Type B pancreatic cell (in vitro differentiated cells): ENCODE measurements at regions not wholly inside any gene's neighbourhood (a gene's known extent, or its start where the extent isn't known, plus 50 kb on each side); places are given as distances from the start of the nearest gene placed in this dataset.

Experiments
- DNase-seq: peaks from one replicate; pipeline ENCODE4 v3.0.0; 2021; ENCODE audit warnings: mixed read lengths; ENCODE audit not compliant: unreplicated experiment; ENCODE audit errors: extremely low spot score
- H3K27ac Mint-ChIP-seq: 2 replicates; pipeline ENCODE4 v1.8.0; 2021; ENCODE audit warnings: mild to moderate bottlenecking, mixed read lengths
- H3K27me3 Mint-ChIP-seq: 2 replicates; pipeline ENCODE4 v1.8.0; 2021; ENCODE audit warnings: mixed read lengths
- H3K36me3 Mint-ChIP-seq: 2 replicates; pipeline ENCODE4 v1.8.0; 2021; ENCODE audit warnings: mixed read lengths
- H3K4me1 Mint-ChIP-seq: one replicate; pipeline ENCODE4 v1.8.0; 2021; ENCODE audit warnings: mixed read lengths; ENCODE audit not compliant: unreplicated experiment
- H3K4me3 Mint-ChIP-seq: 2 replicates; pipeline ENCODE4 v1.8.0; 2021; ENCODE audit warnings: mild to moderate bottlenecking, mixed read lengths
- H3K9me3 Mint-ChIP-seq: 2 replicates; pipeline ENCODE4 v1.8.0; 2021; ENCODE audit warnings: mixed read lengths
- TF ChIP-seq, protein P1 (sequence below): fragments of 200-600 bp; sonication (generic); conservative IDR thresholded peaks from 2 replicates; pipeline ENCODE4 v1.5.0; 2021; ENCODE audit warnings: antibody characterized with exemption, mild to moderate bottlenecking

DNA sequence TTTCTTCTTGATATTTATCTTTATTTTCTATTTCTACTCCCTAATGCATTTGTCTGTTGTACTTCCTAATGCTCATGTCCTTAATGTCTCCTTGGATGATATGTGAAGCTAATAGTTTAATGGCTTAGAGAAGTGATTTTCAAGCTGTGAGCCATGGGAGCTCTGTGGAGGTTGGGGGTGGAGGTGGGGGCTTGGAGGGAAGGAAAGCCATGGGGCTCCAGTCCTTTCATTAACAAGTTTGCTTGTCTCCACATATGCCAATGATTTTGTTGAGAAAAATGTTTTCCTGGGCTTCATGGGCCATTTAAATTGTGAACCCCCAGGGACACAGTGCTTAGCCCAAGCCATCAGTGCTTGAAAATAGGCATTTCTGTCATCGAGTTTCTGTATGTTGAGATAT, 264.1 kb downstream of the SCG2 start:
- Mint-ChIP-seq H3K4me3 (no peak overlapping the region), H3K27ac (no peak overlapping the region), H3K36me3 (no peaks in the 10 kb centered on the region), H3K27me3 (peaks cover 18% of the 10 kb centered on the region), H3K4me1 (no peaks in the 10 kb centered on the region), H3K9me3 (peaks cover 12% of the 10 kb centered on the region)
- TF ChIP-seq, protein P1, sequence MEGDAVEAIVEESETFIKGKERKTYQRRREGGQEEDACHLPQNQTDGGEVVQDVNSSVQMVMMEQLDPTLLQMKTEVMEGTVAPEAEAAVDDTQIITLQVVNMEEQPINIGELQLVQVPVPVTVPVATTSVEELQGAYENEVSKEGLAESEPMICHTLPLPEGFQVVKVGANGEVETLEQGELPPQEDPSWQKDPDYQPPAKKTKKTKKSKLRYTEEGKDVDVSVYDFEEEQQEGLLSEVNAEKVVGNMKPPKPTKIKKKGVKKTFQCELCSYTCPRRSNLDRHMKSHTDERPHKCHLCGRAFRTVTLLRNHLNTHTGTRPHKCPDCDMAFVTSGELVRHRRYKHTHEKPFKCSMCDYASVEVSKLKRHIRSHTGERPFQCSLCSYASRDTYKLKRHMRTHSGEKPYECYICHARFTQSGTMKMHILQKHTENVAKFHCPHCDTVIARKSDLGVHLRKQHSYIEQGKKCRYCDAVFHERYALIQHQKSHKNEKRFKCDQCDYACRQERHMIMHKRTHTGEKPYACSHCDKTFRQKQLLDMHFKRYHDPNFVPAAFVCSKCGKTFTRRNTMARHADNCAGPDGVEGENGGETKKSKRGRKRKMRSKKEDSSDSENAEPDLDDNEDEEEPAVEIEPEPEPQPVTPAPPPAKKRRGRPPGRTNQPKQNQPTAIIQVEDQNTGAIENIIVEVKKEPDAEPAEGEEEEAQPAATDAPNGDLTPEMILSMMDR = no peak
- DNase-seq = no peak

DNA sequence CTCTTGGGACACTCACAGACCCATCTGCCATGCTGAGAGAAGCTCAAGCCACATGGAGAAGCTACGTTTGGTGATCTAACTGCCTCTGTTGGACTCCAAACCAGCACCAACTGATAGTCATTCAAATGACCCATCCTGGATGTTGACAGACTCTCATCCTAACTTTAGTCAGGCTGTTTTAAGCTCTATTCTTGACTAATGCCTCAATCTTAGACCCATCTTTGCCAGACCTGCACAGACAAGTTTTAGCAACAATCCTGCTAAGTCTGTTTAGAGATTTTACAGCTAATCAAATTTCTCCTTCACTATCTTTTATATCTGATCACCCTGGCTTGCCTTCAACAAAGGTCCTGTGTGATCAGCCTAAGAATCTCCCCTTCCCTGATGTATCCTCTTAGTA, 245.1 kb downstream of the SCG2 start:
- no peak for DNase-seq
- Mint-ChIP-seq H3K27ac (no peak overlapping the region), H3K9me3 (no peaks in the 10 kb centered on the region), H3K4me1 (no peaks in the 10 kb centered on the region), H3K27me3 (peaks cover 4% of the 10 kb centered on the region), H3K36me3 (no peaks in the 10 kb centered on the region), H3K4me3 (no peak overlapping the region)
- TF ChIP-seq, protein P1 = no peak

DNA sequence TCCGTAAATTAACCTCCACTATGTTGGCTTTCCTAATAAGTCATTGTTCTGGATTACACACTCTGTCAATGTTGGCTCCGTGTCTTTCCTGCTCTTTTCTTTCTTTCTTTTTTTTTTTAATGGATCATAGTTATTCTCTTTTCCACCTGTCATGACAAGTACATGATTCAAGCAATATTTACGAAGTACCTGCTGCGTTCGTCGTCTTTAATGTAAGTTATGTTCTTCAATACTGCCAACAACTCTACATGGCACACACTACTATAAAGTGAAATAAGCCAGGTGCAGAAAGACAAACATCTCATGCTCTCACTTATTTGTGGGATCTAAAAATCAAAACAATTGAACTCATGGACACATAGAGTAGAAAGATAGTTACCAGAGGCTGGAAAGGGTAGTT, 239.1 kb downstream of the SCG2 start:
- Mint-ChIP-seq H3K9me3 (no peaks in the 10 kb centered on the region), H3K4me1 (no peaks in the 10 kb centered on the region), H3K27ac (no peak overlapping the region), H3K36me3 (no peaks in the 10 kb centered on the region), H3K4me3 (no peak overlapping the region), H3K27me3 (peaks cover 18% of the 10 kb centered on the region)
- TF ChIP-seq, protein P1 = no peak
- no peak for DNase-seq

DNA sequence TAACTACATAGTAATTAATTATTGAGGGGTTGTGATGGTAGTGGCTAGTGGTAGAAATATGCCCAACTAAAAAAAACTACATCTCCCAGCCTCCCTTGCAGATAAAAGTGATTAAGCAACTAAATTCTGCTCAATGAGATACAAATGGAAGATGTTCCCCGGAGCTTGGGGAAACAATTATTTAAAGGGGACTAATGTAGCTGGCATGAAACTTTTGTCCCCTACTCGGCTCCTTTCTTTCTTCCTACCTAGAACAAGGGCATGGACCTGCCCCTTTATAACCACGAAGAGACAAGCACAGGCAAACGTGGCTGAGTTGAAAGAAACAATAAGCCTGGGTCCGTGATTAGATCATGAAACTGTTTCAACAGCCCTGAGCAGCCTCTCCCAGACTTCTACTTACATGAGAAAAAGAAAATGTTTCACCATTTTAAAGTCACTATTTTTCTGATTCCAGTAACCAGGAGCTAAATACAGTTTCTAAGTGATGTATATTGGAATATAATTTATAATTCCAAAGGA, 236.9 kb downstream of the SCG2 start:
- Mint-ChIP-seq H3K36me3 (no peaks in the 10 kb centered on the region), H3K4me1 (no peaks in the 10 kb centered on the region), H3K27me3 (peaks cover 18% of the 10 kb centered on the region), H3K9me3 (no peaks in the 10 kb centered on the region), H3K4me3 (no peak overlapping the region), H3K27ac (no peak overlapping the region)
- TF ChIP-seq, protein P1 = no peak
- DNase-seq = no peak

DNA sequence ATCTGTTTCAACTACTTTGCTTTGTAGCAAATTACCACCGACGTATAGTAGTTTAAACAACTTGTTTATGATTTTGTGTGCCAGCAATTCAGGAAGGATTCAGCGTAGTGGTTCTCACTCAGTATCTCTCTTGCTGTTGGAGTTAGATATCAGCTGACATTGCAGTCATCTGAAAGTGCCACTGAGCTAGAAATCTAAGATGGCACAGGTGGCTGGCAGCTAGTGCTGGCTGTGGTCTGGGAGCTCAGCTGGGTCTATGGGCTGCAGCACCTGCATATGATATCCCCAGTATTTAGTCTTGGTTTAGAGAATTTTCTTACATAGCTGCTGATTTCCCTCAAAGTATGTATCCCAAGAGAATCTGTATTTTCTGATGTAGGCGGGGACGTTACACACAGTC, 235.6 kb downstream of the SCG2 start:
- Mint-ChIP-seq H3K27ac (no peak overlapping the region), H3K27me3 (peaks cover 14% of the 10 kb centered on the region), H3K4me1 (no peaks in the 10 kb centered on the region), H3K36me3 (no peaks in the 10 kb centered on the region), H3K4me3 (no peak overlapping the region), H3K9me3 (no peaks in the 10 kb centered on the region)
- no peak for DNase-seq
- TF ChIP-seq, protein P1 = no peak

DNA sequence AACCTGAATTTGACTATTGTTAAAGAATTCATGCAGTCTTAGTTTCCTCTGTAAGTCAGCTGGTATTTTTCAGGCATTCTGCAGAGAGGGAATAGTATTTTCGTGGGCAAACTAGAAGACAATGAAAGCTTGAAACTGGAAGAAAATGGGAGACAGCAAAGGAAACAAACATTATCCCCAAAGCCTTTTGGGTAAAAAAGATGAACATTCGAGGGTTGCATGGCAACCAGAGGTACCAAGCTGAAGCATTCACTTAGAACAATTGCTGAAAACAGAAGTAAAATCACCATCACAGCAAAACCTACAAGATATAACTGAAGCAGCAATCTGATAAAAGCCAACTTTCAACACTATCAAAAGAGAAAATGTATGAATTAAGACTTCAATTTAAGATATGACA, 233.7 kb downstream of the SCG2 start:
- no peaks in the 10 kb centered on the region for H3K9me3 Mint-ChIP-seq
- H3K4me1 Mint-ChIP-seq = no peaks in the 10 kb centered on the region
- peaks cover 11% of the 10 kb centered on the region for H3K27me3 Mint-ChIP-seq
- DNase-seq = no peak
- TF ChIP-seq, protein P1 = no peak
- H3K36me3 Mint-ChIP-seq = no peaks in the 10 kb centered on the region
- H3K4me3 Mint-ChIP-seq = no peak overlapping the region
- no peak overlapping the region for H3K27ac Mint-ChIP-seq
